HG03575 (cell line): ENCODE measurements at regions not wholly inside any gene's neighbourhood (a gene's known extent, or its start where the extent isn't known, plus 50 kb on each side); places are given as distances from the start of the nearest gene placed in this dataset.

Experiments
- ATAC-seq: cut with Tn5 transposase; IDR thresholded peaks from one replicate; pipeline ENCODE4 v1.9.1; 2021; ENCODE audit not compliant: unreplicated experiment, insufficient number of reproducible peaks, low FRiP score; ENCODE audit errors: extremely low read depth

DNA sequence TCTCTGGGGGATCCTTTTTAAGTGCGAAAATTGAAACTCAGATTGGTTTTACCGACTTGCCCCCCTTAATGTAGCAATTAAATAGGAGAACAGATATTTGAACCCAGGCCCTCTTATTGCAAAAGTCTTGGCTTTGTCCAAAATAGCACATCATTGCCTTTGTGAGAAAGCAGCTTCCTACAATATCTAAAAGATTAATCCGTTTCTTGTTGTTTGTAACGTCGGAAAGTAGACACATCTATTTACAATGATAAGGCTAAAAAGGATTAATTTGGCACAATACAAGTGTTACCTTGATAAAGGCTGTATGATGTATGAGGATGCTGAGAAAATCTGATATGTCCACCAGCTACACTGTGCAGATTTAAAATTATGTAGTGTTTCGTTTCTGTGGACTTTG, 108.7 kb upstream of the SLC10A2 start:
- no peak for ATAC-seq

DNA sequence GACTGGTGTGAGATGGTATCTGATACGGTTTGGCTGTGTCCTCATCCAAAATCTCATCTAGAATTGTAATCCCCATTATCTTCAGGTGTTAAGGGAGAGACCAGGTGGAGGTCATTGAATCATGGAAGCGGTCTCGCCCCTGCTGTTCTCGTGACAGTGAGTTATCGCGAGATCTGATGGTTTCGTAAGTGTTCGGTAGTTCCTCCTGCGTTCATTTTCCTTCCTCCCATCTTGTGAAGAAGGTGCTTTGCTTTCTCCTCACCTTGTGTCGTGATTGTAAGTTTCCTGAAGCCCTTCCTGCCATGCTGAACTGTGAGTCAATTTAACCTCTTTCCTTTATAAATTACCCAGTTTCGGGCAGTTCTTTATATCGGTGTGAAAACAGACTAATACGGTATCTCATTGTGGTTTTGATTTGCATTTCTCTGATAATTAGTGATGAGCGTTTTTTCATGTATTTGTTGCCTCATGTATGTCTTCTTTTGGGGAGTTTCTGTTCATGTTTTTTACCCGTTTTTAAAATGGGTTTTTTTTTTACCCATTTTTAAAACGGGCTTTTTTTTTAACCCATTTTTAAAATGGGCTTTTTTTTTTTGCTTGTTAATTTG, 102.8 kb upstream of the SLC10A2 start:
- ATAC-seq: no peak

DNA sequence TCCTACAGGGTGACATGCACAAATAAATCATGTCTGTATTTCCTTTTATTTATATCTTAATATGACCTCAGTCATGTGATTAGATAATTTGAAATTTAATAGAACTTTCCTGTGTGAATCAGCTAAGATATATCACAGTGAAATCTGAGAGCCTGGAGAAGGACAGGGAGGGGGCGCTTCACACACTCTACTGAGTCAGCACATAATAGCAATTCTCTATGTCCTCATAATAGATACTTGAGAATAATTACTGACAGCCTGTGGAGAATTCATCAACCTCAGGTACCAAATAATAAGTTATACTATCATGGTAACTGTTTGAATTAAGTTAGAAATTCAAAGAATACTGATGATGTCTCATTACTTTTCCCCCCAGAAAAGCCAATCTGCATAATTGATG, 98.0 kb upstream of the SLC10A2 start:
- ATAC-seq: no peak

DNA sequence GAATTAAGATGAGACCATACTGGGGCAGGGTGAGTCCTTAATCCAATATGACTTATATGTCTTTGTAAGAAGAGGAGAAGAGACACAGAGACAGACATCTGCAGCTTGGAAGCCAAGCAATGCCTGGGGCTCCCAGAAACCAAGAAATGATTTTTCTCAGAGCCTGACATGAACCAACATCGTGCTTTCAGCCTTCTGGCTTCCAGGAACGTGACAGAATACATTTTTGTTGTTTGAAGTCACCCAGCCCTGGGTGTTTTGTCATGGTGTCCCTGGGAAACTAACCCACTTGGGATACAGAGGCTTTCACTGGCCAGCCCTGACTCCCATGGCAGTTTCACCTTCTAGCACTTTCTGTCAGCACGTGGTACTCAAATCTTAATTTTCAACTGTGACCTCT, 95.3 kb upstream of the SLC10A2 start:
- ATAC-seq: no peak

DNA sequence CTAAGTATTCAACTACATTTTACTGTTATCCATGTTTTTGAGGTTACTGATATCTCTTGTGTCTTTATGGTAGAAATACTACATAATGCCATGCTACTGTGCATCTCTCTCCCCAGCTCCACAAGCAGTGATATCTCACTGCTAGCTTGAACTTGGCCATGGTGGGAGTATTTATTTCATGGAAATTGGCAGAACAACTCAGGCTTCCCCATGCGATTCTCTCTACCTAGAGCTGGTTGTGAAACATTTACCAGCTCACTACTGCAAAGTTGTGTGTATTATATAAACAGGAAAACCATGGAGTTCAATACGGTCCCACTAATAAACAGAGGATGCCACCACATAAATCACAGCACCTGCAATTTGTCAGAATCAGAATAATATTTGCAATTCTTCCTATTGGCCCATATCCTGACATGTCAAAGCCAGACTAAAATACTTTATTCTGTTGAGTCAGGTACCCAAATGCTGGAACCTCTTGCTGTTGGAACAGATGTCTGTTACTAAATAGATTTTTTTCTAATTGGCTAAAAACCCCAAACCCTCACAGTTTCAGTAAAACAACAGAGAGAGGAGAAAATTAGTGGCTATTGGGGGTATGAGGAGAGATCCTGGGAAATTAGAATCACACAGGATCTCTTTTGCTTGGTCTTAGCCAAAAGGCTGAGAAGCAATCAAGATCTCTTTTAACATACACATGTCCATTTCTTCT, 91.4 kb upstream of the SLC10A2 start:
- ATAC-seq: no peak

DNA sequence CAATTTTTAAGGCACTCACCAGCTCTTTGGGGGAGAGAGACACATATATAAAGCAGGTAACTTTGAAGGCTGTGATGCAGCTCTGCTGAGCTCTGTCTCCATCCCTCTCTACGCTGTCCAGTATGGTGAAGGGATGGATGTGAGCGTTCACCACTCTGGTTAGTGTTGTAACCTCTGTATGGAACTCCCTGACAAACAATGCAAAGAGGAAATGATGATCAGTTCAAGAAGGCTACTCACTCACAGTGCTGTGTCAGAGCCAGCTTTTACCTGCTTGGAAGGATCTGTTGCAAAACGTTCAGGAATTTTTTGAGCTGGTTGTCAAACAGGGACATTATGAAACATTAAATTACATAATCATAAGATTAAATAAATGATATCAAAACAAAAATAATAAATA, 90.8 kb upstream of the SLC10A2 start:
- ATAC-seq: no peak

DNA sequence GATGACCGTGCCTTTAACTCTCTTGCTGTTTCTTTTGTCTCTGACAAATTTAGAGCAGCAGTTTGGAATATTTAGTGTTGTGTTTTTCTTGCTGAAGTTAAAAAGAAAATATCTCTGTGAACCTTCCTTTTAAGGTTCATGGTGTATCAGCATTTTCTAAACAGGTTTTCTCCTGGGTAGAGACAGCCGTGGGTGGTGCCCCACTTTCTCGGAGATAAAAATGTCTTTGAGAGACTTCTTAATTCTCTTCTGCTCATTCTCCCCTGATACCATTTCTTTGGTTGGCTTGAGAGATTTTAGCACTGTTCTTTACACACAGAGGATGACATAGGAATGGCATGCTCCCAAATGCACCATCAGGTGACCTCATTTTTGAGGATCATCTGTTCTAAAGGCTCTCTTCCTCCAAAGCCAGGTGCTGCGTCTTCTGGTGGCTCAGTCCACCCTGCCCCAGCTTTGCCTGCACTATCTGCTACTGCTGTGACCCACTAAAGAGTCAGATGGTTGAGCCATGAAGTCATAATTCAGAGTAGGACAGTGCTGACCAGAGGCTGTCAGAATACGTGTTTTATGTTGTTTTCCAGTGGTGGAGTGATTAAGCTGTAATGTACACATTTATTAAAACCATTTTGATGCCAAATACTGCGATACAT, 90.3 kb upstream of the SLC10A2 start:
- ATAC-seq: no peak

DNA sequence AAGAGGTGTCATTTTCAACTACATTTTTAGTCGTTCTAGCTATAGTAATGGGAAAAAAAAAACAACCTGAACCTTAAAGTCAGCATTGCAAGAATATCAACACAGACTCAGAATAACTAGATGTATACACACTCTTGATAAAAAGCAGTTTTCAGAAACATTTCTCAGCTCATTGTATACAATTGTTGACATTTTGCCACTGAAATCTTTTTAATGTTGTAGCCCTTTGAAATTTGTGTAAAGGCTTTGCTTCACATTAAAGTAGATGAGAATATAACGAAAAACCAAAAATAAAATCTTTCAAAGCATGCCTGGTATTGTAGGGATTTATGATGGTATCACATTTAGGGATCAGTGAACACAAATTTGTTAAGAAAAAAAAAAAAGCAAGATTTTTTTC, 87.2 kb upstream of the SLC10A2 start:
- no peak for ATAC-seq

DNA sequence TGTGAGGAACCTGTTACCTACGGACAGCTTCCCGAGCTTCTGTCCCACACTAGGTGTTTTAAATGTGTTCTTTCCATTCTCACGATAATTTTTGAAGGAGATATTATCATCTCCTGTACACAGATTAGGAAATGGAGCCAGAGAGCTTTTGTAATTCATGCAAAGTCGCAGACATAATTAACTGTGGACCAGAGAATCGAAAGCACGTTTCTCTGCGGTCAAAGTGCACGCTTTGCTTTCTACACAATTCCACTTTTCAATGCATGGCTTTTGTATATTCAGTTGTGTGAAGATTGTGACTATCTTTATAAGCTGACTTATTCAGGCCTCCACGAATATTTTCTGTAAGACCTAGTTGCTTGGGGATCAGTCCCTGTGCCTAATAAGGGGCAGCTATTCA, 81.7 kb upstream of the SLC10A2 start:
- ATAC-seq: no peak

DNA sequence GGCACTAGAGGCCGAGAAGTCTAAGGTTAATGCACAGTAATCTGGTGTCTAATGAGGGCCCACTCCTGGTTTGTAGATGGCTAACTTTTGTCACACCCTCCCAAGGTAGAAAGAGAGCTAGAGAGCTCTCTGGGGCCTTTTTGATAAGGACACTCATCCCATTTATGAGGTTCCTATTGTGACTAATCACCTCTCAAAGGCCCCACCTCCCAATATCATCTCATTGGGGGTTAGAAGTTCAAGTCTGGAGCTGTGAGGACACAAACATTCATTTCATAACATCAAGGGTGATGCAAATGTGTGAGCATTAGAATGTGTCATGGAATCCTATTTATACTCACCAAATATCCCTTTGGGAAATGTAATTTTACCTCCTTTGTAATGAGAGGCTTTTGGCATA, 79.2 kb upstream of the SLC10A2 start:
- no peak for ATAC-seq

DNA sequence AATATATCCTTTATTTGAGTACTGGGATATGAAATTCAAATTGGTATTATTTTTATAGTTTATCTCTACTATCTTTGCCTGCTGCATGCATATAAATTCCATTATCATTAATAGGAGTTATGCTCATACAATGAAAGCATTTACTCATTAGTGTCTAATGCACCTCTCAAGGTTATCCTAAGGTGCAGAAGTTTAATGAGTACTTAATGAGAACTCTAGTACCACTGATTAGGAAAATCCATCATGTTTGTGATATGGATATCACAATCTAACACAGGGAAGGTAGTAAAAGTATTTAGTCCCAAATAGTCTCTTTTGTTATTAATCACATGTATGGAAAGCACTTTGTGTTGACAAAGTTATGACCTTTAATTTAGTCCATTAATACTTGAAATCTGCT, 77.2 kb upstream of the SLC10A2 start:
- no peak for ATAC-seq

DNA sequence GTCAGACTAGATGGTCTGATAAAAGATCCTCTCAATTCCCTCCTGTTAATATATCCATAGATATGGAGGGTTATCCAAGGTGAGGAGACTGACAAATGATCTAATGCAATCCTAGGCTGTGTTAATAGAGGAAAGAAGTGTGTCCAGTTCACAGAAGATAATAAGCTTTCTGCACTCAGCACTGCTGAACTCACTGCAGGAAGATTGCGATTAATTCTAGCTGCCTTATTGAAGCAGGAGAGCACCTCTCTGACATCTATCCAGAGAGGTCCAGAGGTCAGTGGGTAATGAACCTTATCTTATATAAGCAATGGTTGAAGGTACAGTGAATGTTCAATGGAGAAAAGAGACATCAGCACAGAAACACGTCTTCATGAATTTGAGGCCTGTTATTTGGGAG, 75.9 kb upstream of the SLC10A2 start:
- ATAC-seq: no peak

DNA sequence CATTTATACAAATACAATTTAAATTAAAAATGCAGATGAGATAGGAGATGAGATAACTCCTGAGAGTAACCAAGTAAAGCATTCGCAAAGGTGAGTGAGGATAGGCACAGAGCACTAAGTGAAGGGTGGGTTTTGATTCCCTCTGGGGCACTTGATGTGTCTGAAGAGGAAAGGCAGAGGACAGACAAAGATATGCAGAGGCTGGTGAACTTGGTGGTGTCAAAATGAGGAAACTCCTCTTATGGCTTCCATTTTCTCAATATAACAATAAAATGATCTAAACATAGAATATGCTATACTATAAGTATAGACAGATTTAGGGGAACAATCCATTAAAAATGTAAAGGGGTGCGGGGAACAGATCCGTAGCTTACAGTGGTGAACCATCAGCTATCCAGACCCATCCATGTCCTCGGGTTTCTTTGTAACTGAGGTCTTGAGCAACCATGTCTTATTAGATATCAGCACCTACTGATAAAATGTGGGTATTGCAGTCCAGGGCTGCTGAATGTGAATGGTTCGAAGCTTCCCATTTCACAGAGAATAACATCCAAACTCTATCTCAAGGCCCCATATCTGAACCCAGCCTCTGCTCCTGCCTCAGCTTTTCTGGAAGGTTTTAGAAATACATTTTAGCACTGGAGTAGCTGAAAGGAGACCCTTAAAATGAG, 73.9 kb upstream of the SLC10A2 start:
- peak; percentile 80 for ATAC-seq

DNA sequence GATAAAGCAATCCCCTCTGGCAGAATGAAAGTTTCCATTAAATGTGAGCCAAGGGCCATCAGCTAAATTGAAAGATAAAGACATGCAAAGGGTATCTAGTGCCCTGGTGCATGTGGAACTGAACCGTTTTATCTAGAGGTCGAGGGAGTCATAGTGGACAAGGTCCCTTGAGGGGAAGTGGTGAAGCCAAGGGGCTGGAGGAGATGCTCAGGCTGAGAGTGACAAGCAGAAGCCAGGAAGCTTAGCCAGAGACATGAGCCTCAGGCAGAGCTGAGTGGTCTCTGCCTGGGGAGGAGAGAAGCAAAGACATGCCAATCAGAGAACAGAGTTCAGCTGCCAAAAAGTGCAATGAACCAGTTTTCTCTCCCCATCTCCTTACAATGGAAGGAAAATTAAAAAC, 68.1 kb upstream of the SLC10A2 start:
- no peak for ATAC-seq

DNA sequence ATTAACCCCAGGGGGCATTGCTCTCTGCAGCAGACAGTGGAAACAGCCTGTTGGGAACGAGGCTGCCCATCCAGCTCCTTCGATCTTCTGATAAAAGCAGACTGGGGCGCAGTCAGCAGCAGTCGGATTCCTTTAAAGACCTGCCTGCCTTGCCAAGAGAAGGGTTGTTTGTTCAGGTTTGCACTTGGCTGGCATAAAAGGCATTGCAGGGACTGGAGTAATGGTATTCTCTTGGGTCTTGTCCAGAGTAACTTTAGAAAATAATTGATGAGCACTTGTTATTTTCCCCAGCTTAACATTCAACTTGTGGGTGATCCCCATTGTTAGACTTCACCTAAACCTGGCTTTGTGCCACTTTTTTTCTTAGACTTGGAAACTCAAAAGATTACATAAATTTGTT, 67.3 kb upstream of the SLC10A2 start:
- ATAC-seq: no peak

DNA sequence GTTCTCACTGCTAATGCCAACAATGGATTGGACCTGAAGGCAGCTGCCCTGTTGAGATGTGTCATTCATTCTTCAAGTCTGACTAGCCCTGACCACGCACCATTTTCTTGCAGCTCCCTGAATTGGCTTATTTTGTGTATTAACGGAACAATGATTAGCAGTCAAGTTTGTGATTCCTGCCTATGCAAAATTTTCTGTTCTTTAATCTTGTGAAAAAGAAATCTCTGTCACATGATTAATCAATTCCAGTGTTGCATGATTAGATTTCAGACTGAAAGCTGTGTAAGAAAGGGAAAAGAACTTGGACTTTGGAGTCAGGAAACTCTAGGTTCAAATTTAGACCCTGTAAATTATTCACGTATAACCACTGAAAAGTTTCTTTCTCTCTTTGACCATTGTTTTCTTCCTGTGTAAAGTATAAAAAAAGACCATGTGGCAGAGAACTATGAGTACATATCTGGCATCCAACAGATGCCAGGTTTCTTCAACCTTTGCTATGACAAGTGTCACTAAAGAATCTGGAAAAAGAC, 64.5 kb upstream of the SLC10A2 start:
- peak; percentile 62 for ATAC-seq

DNA sequence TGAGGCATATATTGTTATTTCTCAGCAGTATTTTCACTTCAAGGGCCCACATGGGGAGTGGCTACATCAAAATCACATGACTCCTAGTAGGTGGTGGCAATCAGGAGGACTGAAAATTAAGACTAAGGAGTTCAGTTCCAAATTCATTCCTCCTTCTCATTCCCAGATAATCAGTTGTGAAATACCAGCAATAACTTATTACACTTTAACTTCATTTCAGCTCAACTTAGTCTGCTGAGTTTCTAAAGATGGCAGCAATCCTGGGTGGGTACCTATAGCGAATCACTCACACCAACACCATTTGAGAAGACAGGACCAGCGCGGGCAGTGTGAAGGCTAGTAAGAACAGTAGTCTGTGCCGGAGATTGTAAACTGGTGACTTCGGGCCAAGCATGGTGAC, 63.9 kb upstream of the SLC10A2 start:
- ATAC-seq: no peak
